ENCODE measurements at regions not wholly inside any gene's neighbourhood (a gene's known extent, or its start where the extent isn't known, plus 50 kb on each side); places are given as distances from the start of the nearest gene placed in this dataset.

DNA sequence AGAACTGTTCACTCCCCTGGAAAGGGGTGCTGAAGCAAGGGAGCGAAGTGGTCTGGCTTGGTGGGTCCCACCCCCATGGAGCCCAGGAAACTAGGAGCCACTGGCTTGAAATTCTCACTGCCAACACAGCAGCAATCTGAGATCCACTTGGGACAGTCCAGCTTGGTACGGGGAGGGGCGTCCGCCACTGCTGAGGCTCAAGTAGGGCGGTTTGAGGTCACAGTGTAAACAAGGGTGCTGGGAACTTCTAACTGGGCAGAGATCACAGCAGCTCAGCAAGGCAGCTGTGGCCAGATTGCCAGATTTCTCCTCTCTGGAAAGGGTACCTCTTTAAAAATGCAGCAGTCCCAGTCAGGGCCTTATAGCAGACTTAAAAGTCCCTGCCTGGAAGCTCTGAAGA is 53.9 kb upstream of the GALNTL6 start:
- TF ChIP-seq GATA2 (IDR thresholded peaks at IDR 0.05; ENCODE audit: low read depth, low read length) (no peak), GATA3 (IDR thresholded peaks at IDR 0.05; ENCODE audit: low read depth, low read length) (no peak)

DNA sequence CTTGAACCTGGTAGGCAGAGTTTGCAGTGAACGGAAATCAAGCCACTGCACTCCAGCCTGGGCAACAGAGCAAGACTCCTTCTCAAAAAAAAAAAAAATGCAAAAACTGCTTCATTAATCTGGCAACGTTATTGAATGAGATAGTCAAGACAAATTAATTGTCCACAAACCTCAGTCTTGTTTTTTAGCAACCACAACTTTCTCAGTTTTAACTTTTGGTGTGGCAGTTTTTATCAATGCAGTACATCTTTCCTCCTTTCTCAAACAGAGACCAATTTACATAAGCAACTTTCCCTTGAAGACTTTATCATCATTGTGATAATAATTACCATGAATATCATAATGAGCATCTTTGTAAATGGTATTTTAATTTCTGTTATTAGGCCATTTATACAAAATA is 61.7 kb upstream of the GALNTL6 start:
- TF ChIP-seq GATA3 (IDR thresholded peaks at IDR 0.05; ENCODE audit: low read depth, low read length) (no peak), GATA2 (IDR thresholded peaks at IDR 0.05; ENCODE audit: low read depth, low read length) (no peak)

DNA sequence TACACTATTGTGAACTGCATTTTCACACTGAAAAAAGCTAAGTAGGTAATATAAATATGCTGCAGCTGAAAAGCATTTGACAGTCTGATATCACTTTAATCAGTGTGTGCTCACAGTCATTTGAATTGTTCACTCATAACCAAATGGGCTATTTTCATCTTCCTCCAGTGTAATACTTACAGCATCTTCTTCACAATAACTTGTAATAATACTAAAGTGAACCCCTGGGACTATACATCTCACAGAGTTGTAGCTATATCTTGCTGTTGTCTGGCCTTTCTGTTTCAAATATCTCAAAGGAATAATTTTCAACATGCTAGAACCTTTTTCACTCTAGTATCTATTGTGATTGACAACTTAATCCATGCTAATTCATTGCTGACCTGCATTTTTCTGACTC is 66.8 kb upstream of the GALNTL6 start:
- TF ChIP-seq GATA2 (IDR thresholded peaks at IDR 0.05; ENCODE audit: low read depth, low read length) (no peak), GATA3 (IDR thresholded peaks at IDR 0.05; ENCODE audit: low read depth, low read length) (no peak)

DNA sequence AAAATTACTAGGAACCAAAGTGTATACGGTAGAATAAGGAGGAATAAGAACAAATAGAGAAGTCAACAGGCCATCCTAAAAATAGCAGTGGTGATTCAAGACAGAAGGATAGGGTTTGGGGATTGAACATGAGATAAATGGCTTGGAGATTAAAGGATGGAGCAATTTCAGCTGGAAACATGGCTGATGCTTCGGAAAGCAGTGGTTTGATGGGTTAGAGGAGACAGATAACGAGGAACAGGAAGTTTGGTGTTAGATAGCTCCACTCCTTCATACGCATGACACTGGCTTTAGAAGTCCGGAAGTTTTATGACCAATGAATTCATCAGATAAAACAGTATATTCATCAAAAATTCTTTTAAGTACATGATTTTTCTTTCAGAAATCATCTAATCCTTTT is 70.8 kb upstream of the GALNTL6 start:
- no peak for TF ChIP-seq GATA3 (IDR thresholded peaks at IDR 0.05; ENCODE audit: low read depth, low read length)

DNA sequence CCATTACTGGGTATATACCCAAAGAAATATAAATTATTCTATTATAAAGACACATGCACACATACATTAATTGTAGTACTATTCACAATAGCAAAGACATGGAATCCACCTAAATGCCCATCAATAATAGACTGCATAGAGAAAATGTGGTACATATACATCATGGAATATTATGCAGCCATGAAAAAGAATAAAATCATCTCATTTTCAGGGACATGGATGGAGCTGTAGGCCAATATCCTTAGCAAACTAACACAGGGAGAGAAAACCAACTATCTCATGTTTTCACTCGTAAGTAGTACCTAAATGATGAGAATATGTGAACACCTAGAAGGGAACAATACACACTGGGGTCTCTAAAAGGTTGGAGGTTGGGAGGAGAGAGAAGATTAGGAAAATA is 86.0 kb upstream of the GALNTL6 start:
- TF ChIP-seq GATA2 (IDR thresholded peaks at IDR 0.05; ENCODE audit: low read depth, low read length) (no peak), GATA3 (IDR thresholded peaks at IDR 0.05; ENCODE audit: low read depth, low read length) (no peak)

DNA sequence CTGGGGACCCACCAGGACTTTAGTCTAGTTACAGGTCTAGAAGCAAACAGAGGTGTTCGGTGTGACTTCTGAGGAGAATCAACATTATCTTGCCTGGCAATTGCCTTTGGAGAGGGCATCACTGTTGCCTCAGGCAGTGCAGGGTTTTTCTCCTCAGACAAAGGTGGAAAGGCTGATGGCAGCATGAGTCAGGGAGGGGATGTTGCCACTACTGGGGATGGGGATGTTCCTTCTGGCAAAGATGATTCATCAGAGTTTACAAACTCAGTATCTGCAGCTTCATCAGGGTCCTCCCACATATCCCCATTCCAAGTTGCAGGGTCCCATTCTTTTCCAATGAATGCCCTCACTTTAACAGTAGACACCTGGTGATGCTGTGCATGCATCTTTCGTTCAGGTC is 91.3 kb upstream of the GALNTL6 start:
- TF ChIP-seq GATA2 (IDR thresholded peaks at IDR 0.05; ENCODE audit: low read depth, low read length) (no peak), GATA3 (IDR thresholded peaks at IDR 0.05; ENCODE audit: low read depth, low read length) (no peak)

DNA sequence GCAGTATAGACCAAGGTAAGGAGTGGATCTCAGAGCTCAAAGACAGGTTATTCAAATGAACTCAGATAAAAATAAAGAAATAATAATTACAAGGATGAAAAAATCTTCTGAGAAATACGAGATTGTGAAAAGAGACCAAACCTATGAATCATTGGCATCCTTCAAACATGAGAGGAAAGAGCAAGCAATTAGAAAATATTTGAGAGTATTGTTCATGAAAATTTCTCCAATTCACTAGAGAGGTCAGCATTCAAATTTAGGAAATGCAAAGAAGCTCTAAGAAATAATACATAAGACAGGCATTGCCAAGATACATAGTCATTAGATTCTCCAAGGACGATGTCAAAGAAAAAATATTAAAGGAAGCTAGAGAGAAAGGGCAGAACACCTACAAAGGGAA is 93.5 kb upstream of the GALNTL6 start:
- TF ChIP-seq GATA2 (IDR thresholded peaks at IDR 0.05; ENCODE audit: low read depth, low read length) (no peak), GATA3 (IDR thresholded peaks at IDR 0.05; ENCODE audit: low read depth, low read length) (no peak)

DNA sequence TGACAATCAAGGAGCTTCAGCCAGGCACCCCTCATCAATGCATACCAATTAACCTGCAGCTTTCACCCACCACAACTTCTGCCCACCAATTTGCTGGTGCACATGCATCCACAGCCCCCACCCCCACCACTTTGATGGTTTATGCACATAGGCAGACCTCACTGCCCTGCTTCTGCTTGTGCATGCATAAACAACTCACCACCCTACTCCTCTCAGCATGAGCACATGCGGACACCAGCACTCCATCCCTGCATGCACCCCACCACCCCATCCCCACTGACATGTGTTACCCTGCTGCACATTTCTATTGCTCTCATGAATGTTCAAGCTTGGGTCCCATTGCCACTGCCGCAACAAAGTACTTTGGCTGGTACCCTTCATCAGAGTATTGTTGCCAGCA is 94.5 kb upstream of the GALNTL6 start:
- TF ChIP-seq GATA3 (IDR thresholded peaks at IDR 0.05; ENCODE audit: low read depth, low read length) = no peak
- TF ChIP-seq GATA2 (IDR thresholded peaks at IDR 0.05; ENCODE audit: low read depth, low read length) = no peak

DNA sequence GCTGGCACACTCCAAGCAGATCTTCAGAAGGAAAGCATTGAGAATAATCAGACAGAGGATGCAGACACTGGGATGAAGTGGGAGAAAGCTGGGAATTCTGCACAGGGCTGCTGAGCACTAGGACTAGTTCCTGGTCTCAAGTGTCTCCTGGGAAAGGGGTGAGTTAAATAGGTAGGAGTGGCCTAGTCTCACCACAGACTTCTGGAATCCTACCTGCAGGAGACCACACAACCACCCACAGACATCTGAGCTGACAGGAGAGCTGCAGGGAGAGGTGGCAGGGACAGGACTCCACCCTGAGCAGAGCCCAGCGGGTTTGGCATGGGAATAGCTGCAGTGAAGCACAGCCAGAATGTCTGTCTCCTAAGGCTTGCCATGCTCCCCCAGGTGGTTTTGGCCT is 95.1 kb upstream of the GALNTL6 start:
- no peak for TF ChIP-seq GATA3 (IDR thresholded peaks at IDR 0.05; ENCODE audit: low read depth, low read length)
- no peak for TF ChIP-seq GATA2 (IDR thresholded peaks at IDR 0.05; ENCODE audit: low read depth, low read length)

DNA sequence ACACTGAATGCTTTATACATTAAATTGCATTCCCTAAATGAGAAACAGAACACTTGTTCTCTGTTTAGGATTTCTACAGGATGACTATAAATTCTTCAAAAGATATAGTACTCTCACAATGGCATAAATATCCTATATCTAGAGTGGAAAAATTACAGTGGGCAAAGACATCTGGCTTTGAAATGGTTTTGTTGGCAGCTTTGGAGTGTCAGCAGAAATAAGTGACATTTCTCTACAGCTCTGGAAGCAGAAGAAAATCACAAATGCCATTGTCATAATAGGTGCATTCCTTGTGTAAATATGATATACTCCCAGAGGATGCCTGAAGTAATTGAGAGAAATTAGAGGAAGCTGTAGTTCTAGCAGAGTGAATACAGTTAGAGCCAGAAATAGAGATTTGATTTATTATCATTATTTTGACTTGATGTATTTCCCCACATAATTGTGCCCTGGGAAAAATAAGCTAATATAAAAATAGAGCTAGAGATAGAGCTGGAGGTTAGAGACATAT is 95.9 kb upstream of the GALNTL6 start:
- TF ChIP-seq GATA2 (IDR thresholded peaks at IDR 0.05; ENCODE audit: low read depth, low read length) (no peak), GATA3 (IDR thresholded peaks at IDR 0.05; ENCODE audit: low read depth, low read length) (no peak)

DNA sequence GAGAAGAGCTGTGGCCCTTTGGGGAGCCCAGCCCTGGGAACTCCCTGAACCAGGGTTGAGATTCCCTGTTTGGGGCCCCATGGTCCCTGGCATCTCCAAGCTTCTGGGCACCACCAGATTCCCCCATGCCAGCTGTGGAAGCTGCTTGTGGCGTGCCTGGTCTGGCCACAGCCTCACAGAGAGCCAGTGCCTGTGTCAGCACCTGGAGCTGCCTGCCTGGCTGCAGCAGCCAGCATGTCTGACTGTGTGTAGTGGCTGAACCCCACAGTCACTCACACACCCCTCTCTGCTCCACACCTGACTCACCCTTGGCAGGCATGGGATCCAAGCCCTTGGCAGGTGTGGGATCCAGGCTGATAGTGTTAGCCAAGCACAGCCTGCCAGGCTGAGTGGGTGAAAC is 97.2 kb upstream of the GALNTL6 start:
- TF ChIP-seq GATA3 (IDR thresholded peaks at IDR 0.05; ENCODE audit: low read depth, low read length) (no peak), GATA2 (IDR thresholded peaks at IDR 0.05; ENCODE audit: low read depth, low read length) (no peak)

DNA sequence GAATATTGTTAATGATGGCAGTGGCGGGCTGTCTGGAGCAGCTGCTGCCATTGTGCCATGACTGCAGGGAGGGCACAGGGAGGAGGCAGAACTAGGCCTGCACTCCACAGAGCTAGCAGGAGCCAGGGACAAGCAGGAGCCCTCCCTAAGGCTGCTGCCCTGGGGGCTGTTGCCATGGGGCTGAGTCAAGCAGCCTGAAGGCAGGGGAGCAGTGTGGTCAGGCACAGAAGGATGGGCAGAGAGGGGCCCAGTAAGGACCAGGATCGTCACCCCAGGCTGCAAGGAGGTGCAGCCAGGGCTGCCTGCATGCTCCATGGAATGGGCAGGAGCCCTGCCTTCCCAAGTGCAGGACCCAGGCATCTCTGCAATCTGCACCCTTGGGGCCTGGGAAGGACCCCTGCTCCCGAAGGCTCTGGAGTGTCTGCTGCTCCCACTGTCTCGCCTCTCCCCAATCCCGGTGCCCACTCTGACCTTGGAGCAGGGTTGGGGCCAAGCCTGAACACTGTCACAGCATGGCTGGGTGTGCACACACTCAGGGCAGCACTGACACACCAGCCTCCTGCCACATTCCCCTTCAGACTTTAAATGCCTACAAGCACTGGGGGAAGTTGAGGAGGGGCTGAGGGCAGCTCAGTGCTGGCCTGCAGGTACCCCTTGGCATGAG is 98.3 kb upstream of the GALNTL6 start:
- TF ChIP-seq GATA2 (IDR thresholded peaks at IDR 0.05; ENCODE audit: low read depth, low read length) = no peak
- TF ChIP-seq GATA3 (IDR thresholded peaks at IDR 0.05; ENCODE audit: low read depth, low read length) = no peak

DNA sequence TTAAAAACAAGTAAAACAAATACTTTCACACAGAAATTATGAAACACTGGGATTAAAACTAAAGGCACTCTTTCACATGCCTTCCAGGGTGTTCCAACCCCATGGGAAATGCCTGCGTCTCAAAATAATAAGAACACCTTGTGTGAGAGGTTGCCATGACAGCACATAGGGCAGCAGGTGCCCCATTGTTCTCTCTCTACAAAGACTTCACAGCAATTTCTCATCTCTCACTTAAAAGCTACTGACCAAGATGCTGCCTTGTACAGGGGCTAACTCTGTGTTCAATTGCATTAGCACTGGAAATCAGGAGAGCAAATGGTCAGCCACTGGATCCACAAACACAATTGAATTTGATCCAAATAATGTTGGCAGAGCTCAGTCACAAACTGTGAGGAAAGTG is 102.5 kb upstream of the GALNTL6 start:
- TF ChIP-seq GATA2 (IDR thresholded peaks at IDR 0.05; ENCODE audit: low read depth, low read length) = no peak

DNA sequence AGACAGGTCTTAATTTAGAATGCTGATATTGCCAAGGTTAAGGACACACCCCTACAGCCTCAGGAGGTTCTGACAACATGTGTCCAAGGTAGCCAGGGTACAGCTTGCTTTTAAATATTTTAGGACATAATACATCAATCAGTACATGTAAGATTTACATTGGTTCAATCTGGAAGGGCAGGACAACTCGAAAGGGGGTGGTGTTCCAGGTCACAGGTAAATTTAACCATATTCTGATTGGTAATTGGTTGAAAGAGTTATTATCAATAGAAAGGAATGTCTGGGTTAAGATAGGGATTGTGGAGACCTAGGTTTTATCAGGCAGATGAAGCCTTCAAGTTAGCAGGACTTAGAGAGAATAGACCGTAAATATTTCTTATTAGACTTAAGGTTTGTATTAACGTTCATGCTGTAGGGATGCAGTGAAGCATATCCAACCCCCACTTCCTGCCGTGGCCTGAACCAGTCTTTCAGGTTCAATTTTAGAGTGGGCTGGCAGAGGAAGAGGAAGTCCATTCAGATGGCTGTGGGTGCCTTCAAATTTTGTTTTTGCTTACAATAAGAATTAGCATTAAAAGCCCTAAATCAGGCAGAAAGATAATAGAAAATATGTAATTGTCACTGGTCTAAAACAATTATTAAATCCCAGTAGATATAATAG is 136.5 kb upstream of the GALNTL6 start:
- TF ChIP-seq GATA3 (IDR thresholded peaks at IDR 0.05; ENCODE audit: low read depth, low read length) = no peak
- TF ChIP-seq GATA2 (IDR thresholded peaks at IDR 0.05; ENCODE audit: low read depth, low read length) = no peak

DNA sequence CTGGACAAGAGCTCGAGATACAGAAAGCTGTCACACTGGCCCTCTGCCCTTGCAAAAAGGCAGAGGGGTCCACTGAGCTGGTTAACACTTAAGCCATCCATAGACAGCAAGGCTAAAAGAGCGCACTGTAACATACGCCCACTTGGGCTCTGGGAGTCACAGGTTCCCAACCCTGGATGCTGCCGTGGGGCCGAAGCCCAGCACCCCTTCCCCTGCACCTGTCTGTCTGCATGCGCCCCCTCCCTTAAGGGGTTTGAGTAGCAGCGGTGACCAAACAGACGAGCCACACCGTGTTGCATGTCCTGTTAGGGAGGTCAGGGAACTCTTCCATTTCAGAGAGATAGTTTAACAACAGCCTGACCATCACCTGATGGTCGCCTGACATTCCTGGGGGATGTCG is 138.4 kb upstream of the GALNTL6 start:
- TF ChIP-seq GATA3 (IDR thresholded peaks at IDR 0.05; ENCODE audit: low read depth, low read length) = no peak
- TF ChIP-seq GATA2 (IDR thresholded peaks at IDR 0.05; ENCODE audit: low read depth, low read length) = no peak

Measured in SH-SY5Y (cell line).